Neural progenitor cell (in vitro differentiated cells): ENCODE measurements at regions not wholly inside any gene's neighbourhood (a gene's known extent, or its start where the extent isn't known, plus 50 kb on each side); places are given as distances from the start of the nearest gene placed in this dataset.

Source experiments
- DNase-seq: peaks from one replicate; pipeline ENCODE4 v3.0.0-alpha.2; 2016; ENCODE audit warnings: low spot score
- H2AFZ ChIP-seq: fragments of 200-600 bp; sonication (generic); replicated peaks from 2 replicates; pipeline ENCODE4 v1.6.1; 2016; ENCODE audit warnings: antibody characterized with exemption
- H3F3A ChIP-seq: fragments of 200-600 bp; sonication (generic); 2 replicates; pipeline ENCODE4 v1.6.1; 2016; ENCODE audit warnings: antibody characterized with exemption, low read depth
- H3K27ac ChIP-seq: fragments of 200-600 bp; sonication (generic); 2 replicates; pipeline ENCODE4 v1.5.1; 2016; ENCODE audit warnings: mild to moderate bottlenecking
- H3K27me3 ChIP-seq: fragments of 200-600 bp; sonication (generic); 2 replicates; pipeline ENCODE4 v1.6.1; 2016; ENCODE audit warnings: mild to moderate bottlenecking, moderate library complexity
- H3K36me3 ChIP-seq: fragments of 200-600 bp; sonication (generic); 2 replicates; pipeline ENCODE4 v1.5.1; 2016
- H3K4me1 ChIP-seq: fragments of 200-600 bp; sonication (generic); 2 replicates; pipeline ENCODE4 v1.6.1; 2016; ENCODE audit warnings: mixed run types
- H3K4me2 ChIP-seq: fragments of 200-600 bp; sonication (generic); 2 replicates; pipeline ENCODE4 v1.6.1; 2016
- H3K4me3 ChIP-seq: fragments of 200-600 bp; sonication (generic); 2 replicates; pipeline ENCODE4 v1.5.1; 2016
- H3K79me2 ChIP-seq: fragments of 200-600 bp; sonication (generic); 2 replicates; pipeline ENCODE4 v1.6.1; 2016; ENCODE audit warnings: low read depth
- H3K9ac ChIP-seq: fragments of 200-600 bp; sonication (generic); 2 replicates; pipeline ENCODE4 v1.6.1; 2016
- H3K9me3 ChIP-seq: fragments of 200-600 bp; sonication (generic); 2 replicates; pipeline ENCODE4 v1.5.1; 2016; ENCODE audit warnings: low read depth
- H4K20me1 ChIP-seq: fragments of 200-600 bp; sonication (generic); 2 replicates; pipeline ENCODE4 v1.6.1; 2016; ENCODE audit warnings: low read depth
- H3K27ac Mint-ChIP-seq: 3 replicates; pipeline ENCODE4 v1.8.0; 2021; ENCODE audit warnings: mixed read lengths
- H3K27me3 Mint-ChIP-seq: 2 replicates; pipeline ENCODE4 v1.8.0; 2022; ENCODE audit warnings: low read depth, mild to moderate bottlenecking, inconsistent platforms, moderate library complexity, mixed read lengths; ENCODE audit not compliant: insufficient read depth
- H3K36me3 Mint-ChIP-seq: 3 replicates; pipeline ENCODE4 v1.8.0; 2021; ENCODE audit warnings: mixed read lengths
- H3K4me1 Mint-ChIP-seq: 3 replicates; pipeline ENCODE4 v1.8.0; 2021; ENCODE audit warnings: mixed read lengths
- H3K4me3 Mint-ChIP-seq: 3 replicates; pipeline ENCODE4 v1.8.0; 2021; ENCODE audit warnings: mild to moderate bottlenecking, moderate library complexity, mixed read lengths
- H3K9me3 Mint-ChIP-seq: 3 replicates; pipeline ENCODE4 v1.8.0; 2020; ENCODE audit warnings: mixed read lengths
- EZH2 ChIP-seq: fragments of 200-600 bp; sonication (generic); IDR thresholded peaks from 2 replicates; pipeline ENCODE4 v1.6.1; 2017; ENCODE audit warnings: antibody characterized with exemption, mild to moderate bottlenecking, moderate library complexity
- EZH2phosphoT487 ChIP-seq: fragments of 200-600 bp; sonication (generic); IDR thresholded peaks from 2 replicates; pipeline ENCODE4 v1.6.1; 2017; ENCODE audit warnings: antibody characterized with exemption
- TF ChIP-seq, protein P1 (sequence below): fragments of 200-600 bp; sonication (generic); IDR thresholded peaks from 2 replicates; pipeline ENCODE4 v1.5.1; 2017; ENCODE audit warnings: antibody characterized with exemption, mild to moderate bottlenecking

DNA sequence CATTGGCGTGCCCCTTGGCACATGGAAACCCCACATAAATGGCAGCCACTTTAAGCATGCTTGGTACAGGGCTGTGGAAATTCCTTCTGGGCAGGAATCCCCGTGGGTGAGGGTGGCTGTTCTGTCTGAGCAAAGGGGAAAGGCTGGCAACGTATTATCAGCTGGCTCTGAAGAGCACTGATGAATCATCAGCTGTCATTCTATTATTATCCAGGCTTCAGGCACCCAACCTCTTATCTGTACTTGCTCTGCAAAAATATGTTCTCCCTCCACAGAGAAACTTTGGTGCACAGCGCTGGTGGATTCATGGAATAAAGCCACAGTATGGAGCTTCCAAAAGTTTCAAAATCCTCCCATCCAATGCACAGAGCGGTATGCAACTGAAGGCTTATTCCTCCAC is 167.1 kb downstream of the TBX5 start:
- Mint-ChIP-seq H3K27me3 (peaks cover 3% of the 10 kb centered on the region), H3K9me3 (no peaks in the 10 kb centered on the region), H3K4me3 (no peak overlapping the region), H3K4me1 (peaks cover 11% of the 10 kb centered on the region), H3K36me3 (no peaks in the 10 kb centered on the region), H3K27ac (no peak overlapping the region)
- Histone ChIP-seq H3K27me3 (no peaks in the 10 kb centered on the region), H3K4me1 (no peaks in the 10 kb centered on the region), H2AFZ (no peak overlapping the region), H3K9ac (no peak overlapping the region), H3K4me3 (no peak overlapping the region), H3K36me3 (no peaks in the 10 kb centered on the region), H3K9me3 (no peaks in the 10 kb centered on the region), H3K27ac (no peak overlapping the region), H3F3A (no peaks in the 10 kb centered on the region), H3K79me2 (no peaks in the 10 kb centered on the region), H3K4me2 (no peak overlapping the region), H4K20me1 (no peaks in the 10 kb centered on the region)
- DNase-seq = no peak
- TF ChIP-seq, protein P1, sequence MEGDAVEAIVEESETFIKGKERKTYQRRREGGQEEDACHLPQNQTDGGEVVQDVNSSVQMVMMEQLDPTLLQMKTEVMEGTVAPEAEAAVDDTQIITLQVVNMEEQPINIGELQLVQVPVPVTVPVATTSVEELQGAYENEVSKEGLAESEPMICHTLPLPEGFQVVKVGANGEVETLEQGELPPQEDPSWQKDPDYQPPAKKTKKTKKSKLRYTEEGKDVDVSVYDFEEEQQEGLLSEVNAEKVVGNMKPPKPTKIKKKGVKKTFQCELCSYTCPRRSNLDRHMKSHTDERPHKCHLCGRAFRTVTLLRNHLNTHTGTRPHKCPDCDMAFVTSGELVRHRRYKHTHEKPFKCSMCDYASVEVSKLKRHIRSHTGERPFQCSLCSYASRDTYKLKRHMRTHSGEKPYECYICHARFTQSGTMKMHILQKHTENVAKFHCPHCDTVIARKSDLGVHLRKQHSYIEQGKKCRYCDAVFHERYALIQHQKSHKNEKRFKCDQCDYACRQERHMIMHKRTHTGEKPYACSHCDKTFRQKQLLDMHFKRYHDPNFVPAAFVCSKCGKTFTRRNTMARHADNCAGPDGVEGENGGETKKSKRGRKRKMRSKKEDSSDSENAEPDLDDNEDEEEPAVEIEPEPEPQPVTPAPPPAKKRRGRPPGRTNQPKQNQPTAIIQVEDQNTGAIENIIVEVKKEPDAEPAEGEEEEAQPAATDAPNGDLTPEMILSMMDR = no peak
- TF ChIP-seq EZH2phosphoT487 (no peak), EZH2 (no peak)

DNA sequence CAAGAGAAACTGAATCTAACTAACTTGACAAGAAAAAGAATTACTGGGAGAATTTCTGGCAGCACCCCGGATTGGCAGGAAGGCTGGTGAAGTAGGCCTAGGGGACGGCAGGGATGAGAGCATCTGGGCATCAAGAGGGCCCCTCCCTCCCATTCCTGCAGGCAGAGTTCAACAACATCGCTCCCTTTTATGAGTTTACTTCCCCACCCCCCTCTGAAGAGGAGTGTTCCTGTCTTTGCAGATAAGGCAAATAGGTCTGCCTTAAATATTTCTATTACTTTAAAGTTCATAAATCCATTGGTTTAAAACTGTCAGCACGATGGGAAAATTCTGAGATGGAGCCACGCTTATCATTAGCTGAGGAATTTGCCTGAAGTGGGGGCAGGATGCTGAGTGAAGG is 168.7 kb downstream of the TBX5 start:
- Histone ChIP-seq H3K27ac (no peak overlapping the region), H3K9ac (no peak overlapping the region), H3K36me3 (no peaks in the 10 kb centered on the region), H3K9me3 (no peaks in the 10 kb centered on the region), H2AFZ (no peak overlapping the region), H4K20me1 (no peaks in the 10 kb centered on the region), H3K4me3 (no peak overlapping the region), H3K4me2 (no peak overlapping the region), H3F3A (no peaks in the 10 kb centered on the region), H3K79me2 (no peaks in the 10 kb centered on the region), H3K27me3 (no peaks in the 10 kb centered on the region), H3K4me1 (no peaks in the 10 kb centered on the region)
- Mint-ChIP-seq H3K4me1 (peaks cover 11% of the 10 kb centered on the region), H3K4me3 (no peak overlapping the region), H3K36me3 (no peaks in the 10 kb centered on the region), H3K27ac (no peak overlapping the region), H3K27me3 (no peaks in the 10 kb centered on the region), H3K9me3 (no peaks in the 10 kb centered on the region)
- TF ChIP-seq EZH2 (no peak), EZH2phosphoT487 (no peak)
- TF ChIP-seq, protein P1 = no peak
- DNase-seq = no peak

DNA sequence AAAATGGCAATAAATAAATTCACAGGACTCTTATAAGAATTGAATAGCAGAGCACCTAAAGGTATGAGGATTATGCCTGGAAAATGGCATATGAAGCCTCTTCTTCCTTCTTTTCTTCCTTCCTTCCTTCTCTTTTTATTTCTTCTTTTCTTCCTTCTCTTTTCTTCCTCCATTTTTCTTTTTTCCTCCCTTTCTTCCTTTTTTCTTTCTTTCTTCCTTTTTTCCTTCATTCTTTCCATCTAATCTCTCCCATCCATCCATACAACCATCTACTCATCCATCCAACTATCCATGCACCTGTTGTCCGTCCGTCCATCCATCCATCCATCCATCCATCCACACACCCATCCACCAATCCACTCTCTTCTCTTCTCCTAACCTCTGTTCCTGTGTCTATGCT is 173.8 kb downstream of the TBX5 start:
- TF ChIP-seq, protein P1 = no peak
- TF ChIP-seq EZH2 (no peak), EZH2phosphoT487 (no peak)
- no peak for DNase-seq
- Histone ChIP-seq H2AFZ (no peak overlapping the region), H3K27ac (no peak overlapping the region), H3K4me3 (no peak overlapping the region), H3K9ac (no peak overlapping the region), H3F3A (no peaks in the 10 kb centered on the region), H3K4me1 (peaks cover 6% of the 10 kb centered on the region), H3K79me2 (no peaks in the 10 kb centered on the region), H4K20me1 (no peaks in the 10 kb centered on the region), H3K4me2 (no peak overlapping the region), H3K36me3 (no peaks in the 10 kb centered on the region), H3K9me3 (no peaks in the 10 kb centered on the region), H3K27me3 (no peaks in the 10 kb centered on the region)
- H3K4me1 Mint-ChIP-seq = no peaks in the 10 kb centered on the region
- H3K9me3 Mint-ChIP-seq = no peaks in the 10 kb centered on the region
- H3K4me3 Mint-ChIP-seq = no peak overlapping the region
- H3K27me3 Mint-ChIP-seq = no peaks in the 10 kb centered on the region
- H3K36me3 Mint-ChIP-seq = no peaks in the 10 kb centered on the region
- H3K27ac Mint-ChIP-seq = no peak overlapping the region

DNA sequence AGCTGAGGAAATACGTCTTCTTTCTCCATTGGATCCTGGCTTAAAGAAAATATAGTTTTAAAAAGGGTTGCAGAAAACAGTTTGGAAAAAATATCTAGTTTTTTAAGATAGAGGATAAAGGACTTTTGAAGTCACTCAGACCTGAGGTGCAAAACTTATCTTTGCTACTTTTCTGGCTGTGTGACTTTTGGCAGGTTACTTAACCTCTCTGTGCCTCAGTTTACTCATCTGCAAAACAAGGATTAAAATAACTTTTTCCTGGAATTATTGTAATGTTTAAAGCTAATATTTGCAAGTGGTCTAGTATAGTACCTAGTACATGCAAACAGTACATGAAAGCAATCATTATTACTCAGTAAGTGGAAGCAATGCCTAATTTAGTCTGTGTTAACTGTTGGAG is 176.8 kb downstream of the TBX5 start:
- H3K27ac Mint-ChIP-seq = no peak overlapping the region
- Histone ChIP-seq H3K27ac (no peak overlapping the region), H2AFZ (no peak overlapping the region), H3K9me3 (no peaks in the 10 kb centered on the region), H3K4me1 (peaks cover 6% of the 10 kb centered on the region), H3K27me3 (no peaks in the 10 kb centered on the region), H4K20me1 (no peaks in the 10 kb centered on the region), H3F3A (no peaks in the 10 kb centered on the region), H3K4me2 (no peak overlapping the region), H3K4me3 (no peak overlapping the region), H3K79me2 (no peaks in the 10 kb centered on the region), H3K36me3 (no peaks in the 10 kb centered on the region), H3K9ac (no peak overlapping the region)
- DNase-seq = no peak
- H3K27me3 Mint-ChIP-seq = no peaks in the 10 kb centered on the region
- no peak overlapping the region for H3K4me3 Mint-ChIP-seq
- no peaks in the 10 kb centered on the region for H3K36me3 Mint-ChIP-seq
- TF ChIP-seq, protein P1 = no peak
- TF ChIP-seq EZH2 (no peak), EZH2phosphoT487 (no peak)
- no peaks in the 10 kb centered on the region for H3K9me3 Mint-ChIP-seq
- H3K4me1 Mint-ChIP-seq = no peaks in the 10 kb centered on the region
